C4-2B (cell line): ENCODE measurements at regions not wholly inside any gene's neighbourhood (a gene's known extent, or its start where the extent isn't known, plus 50 kb on each side); places are given as distances from the start of the nearest gene placed in this dataset.

ENCODE experiments used
- CTCF ChIP-seq: fragments of 450-650 bp; conservative IDR thresholded peaks from 2 replicates; pipeline ENCODE4 v1.5.1; 2017; ENCODE audit warnings: mild to moderate bottlenecking
- ZFX ChIP-seq: fragments of 450-650 bp; IDR thresholded peaks from 2 replicates; pipeline ENCODE4 v1.6.1; 2017

DNA sequence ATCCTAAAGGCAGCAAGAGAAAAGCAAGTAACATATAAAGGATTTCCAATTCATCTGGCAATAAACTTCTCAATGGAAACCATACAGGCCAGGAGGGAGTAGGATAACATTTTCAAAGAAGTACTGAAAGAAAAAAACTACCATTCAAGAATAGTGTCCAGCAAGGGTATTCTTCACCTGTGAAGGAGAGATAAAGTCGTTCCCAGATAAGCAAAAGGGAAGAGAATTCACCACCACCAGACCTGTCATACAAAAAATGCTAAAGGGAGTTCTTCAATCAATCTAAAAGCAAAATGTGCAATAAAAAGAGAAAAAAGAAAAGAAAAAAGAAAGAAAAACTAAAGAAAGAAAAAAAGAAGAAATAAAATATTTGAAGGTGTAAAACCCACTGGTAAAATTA is 228.9 kb upstream of the AMIGO2 start:
- TF ChIP-seq CTCF, result no peak
- no peak for TF ChIP-seq ZFX
